ENCODE measurements at regions not wholly inside any gene's neighbourhood (a gene's known extent, or its start where the extent isn't known, plus 50 kb on each side); places are given as distances from the start of the nearest gene placed in this dataset.

DNA sequence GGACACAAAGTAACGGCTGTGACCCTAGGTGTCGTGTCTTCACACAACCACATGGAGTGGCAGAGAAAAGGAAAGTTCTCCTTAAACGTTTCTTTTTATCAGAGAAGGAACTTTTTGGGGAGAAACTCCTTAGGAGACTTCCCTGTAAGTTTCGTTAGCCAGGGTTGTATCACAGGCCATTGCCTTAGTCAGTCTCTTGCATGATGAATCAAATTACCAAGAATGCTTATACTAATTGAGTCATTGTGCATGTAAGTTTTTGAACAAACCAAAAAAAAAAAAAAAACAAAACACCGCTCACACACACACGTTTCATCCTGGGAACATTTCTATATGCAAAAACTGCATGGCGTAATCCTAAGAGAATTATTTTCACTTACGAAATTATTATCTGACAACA is 150.4 kb upstream of the SATB1 start:
- TF ChIP-seq, protein P1, sequence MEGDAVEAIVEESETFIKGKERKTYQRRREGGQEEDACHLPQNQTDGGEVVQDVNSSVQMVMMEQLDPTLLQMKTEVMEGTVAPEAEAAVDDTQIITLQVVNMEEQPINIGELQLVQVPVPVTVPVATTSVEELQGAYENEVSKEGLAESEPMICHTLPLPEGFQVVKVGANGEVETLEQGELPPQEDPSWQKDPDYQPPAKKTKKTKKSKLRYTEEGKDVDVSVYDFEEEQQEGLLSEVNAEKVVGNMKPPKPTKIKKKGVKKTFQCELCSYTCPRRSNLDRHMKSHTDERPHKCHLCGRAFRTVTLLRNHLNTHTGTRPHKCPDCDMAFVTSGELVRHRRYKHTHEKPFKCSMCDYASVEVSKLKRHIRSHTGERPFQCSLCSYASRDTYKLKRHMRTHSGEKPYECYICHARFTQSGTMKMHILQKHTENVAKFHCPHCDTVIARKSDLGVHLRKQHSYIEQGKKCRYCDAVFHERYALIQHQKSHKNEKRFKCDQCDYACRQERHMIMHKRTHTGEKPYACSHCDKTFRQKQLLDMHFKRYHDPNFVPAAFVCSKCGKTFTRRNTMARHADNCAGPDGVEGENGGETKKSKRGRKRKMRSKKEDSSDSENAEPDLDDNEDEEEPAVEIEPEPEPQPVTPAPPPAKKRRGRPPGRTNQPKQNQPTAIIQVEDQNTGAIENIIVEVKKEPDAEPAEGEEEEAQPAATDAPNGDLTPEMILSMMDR (IDR thresholded peaks at IDR 0.05; ENCODE audit: borderline replicate concordance, extremely low read depth, low read length, poor library complexity, severe bottlenecking): no peak
- TF ChIP-seq EZH2 (IDR thresholded peaks at IDR 0.05; ENCODE audit: borderline replicate concordance, low read depth, low read length, severe bottlenecking): no peak
- no peak for DNase-seq

DNA sequence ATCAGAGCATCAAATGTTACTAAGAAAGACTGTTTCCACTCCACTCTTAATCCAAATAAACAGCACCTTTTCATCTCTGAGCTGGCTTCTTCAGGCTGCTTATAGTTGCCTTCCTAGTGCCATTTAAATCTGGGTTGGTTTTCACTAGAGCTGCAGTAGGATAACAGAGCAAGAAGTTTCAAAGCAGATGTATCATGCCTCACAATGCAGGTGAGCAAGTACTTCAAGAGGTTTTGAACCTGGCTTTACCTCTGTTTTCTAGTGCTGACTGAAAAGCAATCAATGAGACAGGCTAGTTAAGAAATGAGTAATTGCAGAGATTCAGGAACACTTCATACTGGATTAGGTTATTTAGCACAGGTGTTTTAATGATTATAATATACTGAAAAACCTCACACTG is 147.7 kb upstream of the SATB1 start:
- H2AFZ ChIP-seq (ENCODE audit: low read depth, low read length): no peak overlapping the region
- no peaks in the 10 kb centered on the region for H4K20me1 ChIP-seq (ENCODE audit: insufficient read depth, low read length)
- H3K9me3 ChIP-seq (ENCODE audit: insufficient read depth, low read length, severe bottlenecking): no peaks in the 10 kb centered on the region
- no peak for TF ChIP-seq EZH2 (IDR thresholded peaks at IDR 0.05; ENCODE audit: borderline replicate concordance, low read depth, low read length, severe bottlenecking)
- TF ChIP-seq, protein P1 (IDR thresholded peaks at IDR 0.05; ENCODE audit: borderline replicate concordance, extremely low read depth, low read length, poor library complexity, severe bottlenecking): no peak
- no peak overlapping the region for H3K9ac ChIP-seq (ENCODE audit: low read depth, low read length)
- no peak overlapping the region for H3K4me3 ChIP-seq (ENCODE audit: low read depth in 1 of 2, low read length in 2 of 2)
- H3K79me2 ChIP-seq (ENCODE audit: insufficient read depth, low read length): no peaks in the 10 kb centered on the region
- no peaks in the 10 kb centered on the region for H3K27me3 ChIP-seq (ENCODE audit: insufficient read depth, low read length, poor library complexity)
- no peak overlapping the region for H3K27ac ChIP-seq (ENCODE audit: low read length)
- H3K4me1 ChIP-seq (ENCODE audit: insufficient read depth, low read length): no peaks in the 10 kb centered on the region
- ATAC-seq (ENCODE audit: insufficient read depth, low read depth) (no peak), DNase-seq (no peak)
- no peaks in the 10 kb centered on the region for H3K36me3 ChIP-seq (ENCODE audit: insufficient read depth, low read length)
- no peak overlapping the region for H3K4me2 ChIP-seq (ENCODE audit: insufficient read depth, low read length)

More for the DNA sequence above, 150.4 kb upstream of the SATB1 start:
- H3K4me1 ChIP-seq (ENCODE audit: insufficient read depth, low read length): peaks cover 11% of the 10 kb centered on the region
- no peak for ATAC-seq (ENCODE audit: insufficient read depth, low read depth)
- H4K20me1 ChIP-seq (ENCODE audit: insufficient read depth, low read length): no peaks in the 10 kb centered on the region
- no peaks in the 10 kb centered on the region for H3K36me3 ChIP-seq (ENCODE audit: insufficient read depth, low read length)
- no peaks in the 10 kb centered on the region for H3K27me3 ChIP-seq (ENCODE audit: insufficient read depth, low read length, poor library complexity)
- H3K4me2 ChIP-seq (ENCODE audit: insufficient read depth, low read length): no peak overlapping the region
- H3K9ac ChIP-seq (ENCODE audit: low read depth, low read length): no peak overlapping the region
- no peaks in the 10 kb centered on the region for H3K79me2 ChIP-seq (ENCODE audit: insufficient read depth, low read length)
- no peak overlapping the region for H2AFZ ChIP-seq (ENCODE audit: low read depth, low read length)
- H3K27ac ChIP-seq (ENCODE audit: low read length): no peak overlapping the region
- H3K9me3 ChIP-seq (ENCODE audit: insufficient read depth, low read length, severe bottlenecking): no peaks in the 10 kb centered on the region
- H3K4me3 ChIP-seq (ENCODE audit: low read depth in 1 of 2, low read length in 2 of 2): no peak overlapping the region

DNA sequence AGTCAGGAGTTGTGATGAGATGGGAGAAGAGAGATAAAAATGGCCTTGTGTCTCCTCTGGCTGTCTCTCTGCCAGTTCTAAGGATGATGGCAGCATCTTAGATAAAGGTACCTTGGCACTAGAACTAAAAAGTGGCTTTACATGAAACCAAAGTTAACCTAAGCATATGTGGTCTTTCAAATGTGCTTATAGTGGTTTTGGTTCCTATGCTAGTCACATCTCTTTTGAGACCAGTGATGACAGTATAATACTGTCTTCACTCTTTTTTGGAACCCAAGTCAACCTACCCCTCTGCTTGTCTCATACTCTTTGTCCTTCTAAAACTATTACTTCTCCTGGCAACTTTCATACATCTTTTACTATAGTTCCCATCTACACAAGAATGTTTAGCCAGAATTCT is 142.2 kb upstream of the SATB1 start:
- ATAC-seq (ENCODE audit: insufficient read depth, low read depth): no peak
- no peaks in the 10 kb centered on the region for H3K79me2 ChIP-seq (ENCODE audit: insufficient read depth, low read length)
- no peaks in the 10 kb centered on the region for H4K20me1 ChIP-seq (ENCODE audit: insufficient read depth, low read length)
- TF ChIP-seq, protein P1 (IDR thresholded peaks at IDR 0.05; ENCODE audit: borderline replicate concordance, extremely low read depth, low read length, poor library complexity, severe bottlenecking): no peak
- TF ChIP-seq EZH2 (IDR thresholded peaks at IDR 0.05; ENCODE audit: borderline replicate concordance, low read depth, low read length, severe bottlenecking): no peak
- H3K4me1 ChIP-seq (ENCODE audit: insufficient read depth, low read length): peaks cover 16% of the 10 kb centered on the region
- no peak overlapping the region for H3K4me3 ChIP-seq (ENCODE audit: low read depth in 1 of 2, low read length in 2 of 2)
- H2AFZ ChIP-seq (ENCODE audit: low read depth, low read length): no peak overlapping the region
- H3K4me2 ChIP-seq (ENCODE audit: insufficient read depth, low read length): no peak overlapping the region
- no peak overlapping the region for H3K27ac ChIP-seq (ENCODE audit: low read length)
- H3K9me3 ChIP-seq (ENCODE audit: insufficient read depth, low read length, severe bottlenecking): no peaks in the 10 kb centered on the region
- H3K27me3 ChIP-seq (ENCODE audit: insufficient read depth, low read length, poor library complexity): no peaks in the 10 kb centered on the region
- no peak for DNase-seq
- H3K9ac ChIP-seq (ENCODE audit: low read depth, low read length): no peak overlapping the region
- no peaks in the 10 kb centered on the region for H3K36me3 ChIP-seq (ENCODE audit: insufficient read depth, low read length)

Measured in DND-41 (cell line).